COR-L47 (cell line): ENCODE measurements at regions not wholly inside any gene's neighbourhood (a gene's known extent, or its start where the extent isn't known, plus 50 kb on each side); places are given as distances from the start of the nearest gene placed in this dataset.

Source experiments
- DNase-seq: peaks from one replicate; lab custom pipeline; 2025; lab: John Stamatoyannopoulos, UW

DNA sequence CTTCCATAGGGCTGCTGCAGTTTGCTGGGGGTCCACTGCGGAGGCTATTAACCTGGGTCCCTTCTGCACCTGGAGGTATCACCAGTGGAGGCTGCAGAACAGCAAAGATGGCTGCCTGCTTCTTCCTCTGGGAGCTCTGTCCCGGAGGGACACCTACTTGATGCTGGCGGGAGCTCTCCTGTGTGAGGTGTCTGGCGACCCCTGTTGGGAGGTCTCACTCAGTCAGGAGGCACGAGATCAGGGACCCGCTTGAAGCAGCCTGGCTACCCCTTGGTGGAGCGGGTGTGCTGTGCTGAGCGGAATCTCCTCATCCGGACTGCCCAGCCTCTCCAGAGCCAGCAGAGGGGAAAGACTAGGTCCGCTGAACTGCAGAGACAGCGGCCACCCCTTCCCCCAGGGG, 56.0 kb upstream of the CTXND1 start:
- no peak for DNase-seq

DNA sequence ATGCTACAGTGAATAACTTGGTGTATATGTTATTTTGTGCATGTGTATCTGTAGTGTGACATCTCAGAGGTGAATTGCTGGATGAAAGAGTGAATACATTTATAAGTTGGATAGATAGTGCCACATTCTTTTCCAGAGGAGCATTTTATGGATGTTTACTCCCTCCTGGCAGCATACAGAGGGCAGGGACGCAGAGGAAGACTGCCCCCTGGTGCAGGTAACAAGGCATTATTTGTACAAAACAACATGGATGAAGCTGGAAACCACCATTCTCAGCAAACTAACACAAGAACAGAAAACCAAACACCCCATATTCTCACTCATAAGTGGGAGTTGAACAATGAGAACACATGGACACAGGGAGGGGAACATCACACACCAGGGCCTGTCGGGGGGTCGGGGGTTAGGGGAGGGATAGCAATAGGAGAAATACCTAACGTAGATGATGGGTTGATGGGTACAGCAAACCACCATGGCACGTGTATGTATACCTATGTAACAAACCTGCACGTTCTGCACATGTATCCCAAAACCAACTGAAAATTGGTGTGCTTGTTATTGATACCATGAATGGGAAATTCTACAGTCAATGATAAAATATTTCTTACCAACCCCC, 57.9 kb upstream of the CTXND1 start:
- peak; percentile 1 for DNase-seq

DNA sequence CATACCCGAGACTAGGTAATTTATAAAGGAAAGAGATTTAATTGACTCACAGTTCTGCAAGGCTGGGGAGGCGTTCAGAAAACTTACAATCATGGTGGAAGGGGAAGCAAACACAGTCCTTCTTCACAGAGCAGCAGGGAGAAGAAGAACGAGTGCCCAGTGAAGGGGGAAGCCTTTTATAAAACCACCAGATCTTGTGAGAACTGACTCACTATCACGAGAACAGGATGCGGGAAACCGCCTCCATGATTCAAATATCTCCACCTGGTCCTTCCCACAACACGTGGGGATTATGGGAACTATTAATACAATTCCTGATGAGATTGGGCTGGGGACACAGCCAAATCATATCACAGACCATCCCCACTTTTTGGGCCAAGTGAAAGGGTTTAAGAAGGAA, 58.8 kb upstream of the CTXND1 start:
- DNase-seq = no peak

DNA sequence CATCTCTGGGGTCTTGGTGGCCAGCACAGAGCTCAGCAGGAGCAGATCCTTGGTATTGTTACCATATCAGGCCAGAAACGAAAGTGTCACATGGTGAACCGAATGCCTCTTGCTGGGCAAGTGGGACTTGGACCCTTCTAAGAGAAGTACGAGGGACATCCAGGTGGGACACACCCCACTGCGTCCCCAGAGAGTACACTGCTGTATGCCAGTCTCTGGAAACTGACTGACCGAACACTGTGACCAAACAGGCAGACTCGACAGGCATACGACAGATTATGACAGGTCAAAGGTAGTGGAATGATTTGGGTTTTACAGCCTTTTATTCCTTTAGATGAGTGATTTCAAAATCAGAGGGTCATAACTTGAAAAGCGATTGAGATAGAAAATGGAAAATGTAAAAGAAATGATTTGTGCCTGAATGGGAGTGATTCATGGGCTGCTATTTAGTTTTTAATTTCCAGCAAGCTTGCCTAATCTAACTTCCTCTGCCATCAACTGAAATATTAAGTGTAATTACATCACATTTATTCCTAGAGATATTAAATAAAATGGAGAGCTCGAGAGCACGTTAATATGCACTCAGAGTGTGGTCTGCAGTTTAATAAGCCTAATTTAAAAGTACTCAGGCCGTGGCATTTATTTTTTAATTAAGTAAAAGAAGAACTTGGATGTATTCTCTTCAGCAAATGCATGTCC, 63.4 kb upstream of the CTXND1 start:
- DNase-seq = no peak

DNA sequence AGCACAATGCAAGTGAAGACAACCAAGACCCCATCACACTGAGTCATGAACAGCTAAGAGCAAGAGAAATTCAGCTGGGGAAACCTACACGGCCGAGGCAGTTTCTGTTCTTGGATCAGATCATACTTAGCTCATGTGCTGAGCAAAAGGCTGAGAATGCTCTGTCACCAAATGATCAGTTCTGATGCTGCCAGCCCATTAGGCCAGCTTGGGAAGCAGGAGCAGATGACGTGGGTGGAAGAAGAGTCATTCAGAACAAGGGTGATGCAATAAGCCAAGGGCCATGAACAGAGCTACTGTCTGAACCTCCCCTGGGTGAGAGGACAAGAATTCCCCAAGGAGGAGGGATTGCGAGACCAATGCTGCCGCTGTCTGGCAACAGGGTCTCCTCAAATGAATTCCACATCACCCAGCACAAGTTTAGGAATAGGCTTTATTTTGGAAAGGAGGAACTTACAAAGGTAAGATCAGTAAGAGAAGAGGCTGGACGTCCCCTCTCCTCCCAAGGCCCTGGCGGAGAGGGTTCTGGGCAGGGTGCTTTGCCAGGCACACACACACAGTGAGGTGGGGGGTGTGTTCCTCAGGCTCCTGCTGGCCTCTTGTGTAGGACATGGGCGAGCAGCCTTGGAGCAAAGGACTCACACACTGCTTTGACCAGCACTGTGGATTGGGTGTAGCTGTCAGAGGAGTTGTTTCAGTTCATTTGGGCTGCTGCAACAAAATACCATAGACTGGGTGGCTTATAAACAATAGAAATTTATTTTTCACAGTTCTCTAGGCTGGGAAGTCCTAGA, 65.6 kb upstream of the CTXND1 start:
- no peak for DNase-seq

DNA sequence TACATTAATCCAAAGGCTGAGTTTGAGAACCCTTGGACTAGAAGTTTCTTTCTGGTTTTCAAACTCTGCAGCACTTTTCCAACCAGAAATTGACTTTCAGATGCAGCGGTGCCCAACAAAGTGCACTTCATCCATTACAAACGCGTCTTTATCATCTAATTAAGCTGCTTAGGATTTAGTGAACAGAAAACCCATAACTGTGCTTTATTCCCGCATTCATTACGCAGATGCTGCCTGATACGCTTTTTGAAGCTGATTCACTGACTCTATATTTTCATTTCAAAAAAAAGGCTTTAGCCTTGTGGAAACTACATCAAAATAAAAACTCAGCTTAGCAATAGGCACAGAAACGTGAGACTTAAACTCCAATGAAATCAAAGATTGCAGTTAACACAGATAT, 69.8 kb upstream of the CTXND1 start:
- no peak for DNase-seq

DNA sequence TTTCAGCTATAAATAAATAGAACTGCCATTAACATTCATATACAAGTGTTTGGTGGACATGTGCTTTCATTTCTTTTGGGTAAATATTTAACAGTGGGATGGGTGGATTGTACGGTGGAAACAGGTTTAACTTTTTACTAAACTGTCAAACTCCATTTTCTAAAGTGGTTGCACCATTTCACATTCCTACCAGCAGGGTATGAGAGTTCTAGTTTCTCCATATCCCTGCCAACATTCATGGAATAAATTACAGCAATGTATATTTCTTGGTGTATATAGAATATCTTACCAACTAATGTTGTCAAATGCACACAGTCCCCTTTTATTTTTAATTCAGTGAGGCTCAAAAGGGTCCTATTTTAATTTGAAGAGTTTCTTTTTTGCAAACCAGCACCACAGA, 71.3 kb upstream of the CTXND1 start:
- DNase-seq = no peak

DNA sequence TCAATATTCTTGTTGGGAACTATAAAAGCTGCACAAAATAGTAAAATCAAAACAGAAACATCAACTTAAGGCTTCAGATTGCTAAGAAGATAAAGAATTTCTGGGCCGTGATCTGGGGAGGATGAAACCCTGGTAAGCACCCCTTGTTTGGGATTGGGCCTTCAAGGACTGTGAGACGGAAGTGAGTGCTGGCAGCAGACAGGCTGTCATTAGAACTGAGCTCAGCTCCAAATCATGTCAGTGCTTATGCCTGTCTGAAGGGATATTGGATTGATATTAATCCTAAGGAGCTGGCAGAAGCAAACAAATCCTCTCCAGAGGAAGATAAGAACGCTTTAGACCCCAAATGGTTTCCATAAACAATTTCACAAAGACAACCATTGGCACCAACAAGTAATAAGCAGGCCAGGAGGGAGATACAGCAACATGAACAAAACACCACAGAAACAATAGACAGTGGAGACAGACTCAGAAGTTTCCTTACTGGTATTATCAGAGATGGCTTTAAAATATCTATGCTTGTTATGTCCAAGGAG, 72.6 kb upstream of the CTXND1 start:
- DNase-seq = no peak

DNA sequence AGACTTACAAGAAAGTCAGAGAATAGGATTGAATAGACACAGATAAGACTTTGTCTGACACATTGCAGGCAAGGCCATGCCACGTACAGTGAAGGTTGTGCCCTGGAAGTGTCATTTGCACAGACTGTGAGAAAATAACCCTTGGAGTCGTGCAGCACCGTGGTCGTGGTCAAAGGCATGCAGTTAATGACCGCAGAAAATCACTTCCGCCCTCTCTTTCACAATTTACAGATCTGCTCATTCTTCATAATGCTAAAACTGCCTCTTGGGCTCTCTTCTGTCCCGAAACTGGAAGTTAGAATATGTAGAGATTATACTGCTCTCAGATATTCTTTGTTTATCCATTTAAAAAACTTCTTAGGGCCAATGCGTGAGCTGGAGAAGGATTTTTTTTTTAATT, 73.2 kb upstream of the CTXND1 start:
- no peak for DNase-seq

DNA sequence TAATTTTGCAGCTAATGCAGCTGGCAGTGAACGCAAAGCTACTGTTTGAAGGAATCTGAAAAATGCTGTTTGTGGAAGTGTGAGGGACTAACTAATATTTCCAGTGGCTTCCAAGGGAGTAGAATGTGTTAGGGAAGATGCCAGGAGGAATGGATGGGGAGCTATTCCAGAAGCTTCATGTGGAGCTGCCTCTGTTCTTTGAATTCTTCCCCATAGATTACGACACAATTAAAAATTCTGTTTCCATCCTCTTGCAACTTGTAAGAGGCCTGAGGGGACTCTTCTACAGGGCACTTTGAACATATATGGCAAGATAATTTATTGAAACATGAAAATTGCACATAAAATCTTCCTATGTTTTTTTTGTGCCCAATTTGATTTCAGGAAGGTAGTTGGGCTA, 74.3 kb upstream of the CTXND1 start:
- DNase-seq = no peak

DNA sequence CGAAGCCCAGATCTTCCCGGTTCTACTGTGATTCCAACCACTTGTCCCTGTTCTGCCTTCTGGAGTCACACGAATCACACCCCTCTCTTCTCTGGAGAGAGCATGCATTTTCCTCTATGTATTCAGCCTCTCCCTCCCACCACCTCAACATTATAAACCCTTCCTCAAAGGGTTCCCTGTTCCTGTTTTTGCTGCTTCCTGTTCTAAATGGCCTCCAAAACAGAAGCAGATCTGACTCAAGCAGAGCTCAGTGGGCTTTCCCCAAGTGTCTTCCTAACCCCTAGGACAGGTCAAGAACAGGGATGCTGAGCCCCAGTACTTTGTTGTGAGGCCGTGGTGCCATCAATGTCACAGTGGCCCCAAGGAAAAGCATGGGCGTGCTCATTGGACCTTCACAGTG, 75.7 kb upstream of the ARNT2 start:
- DNase-seq = no peak

DNA sequence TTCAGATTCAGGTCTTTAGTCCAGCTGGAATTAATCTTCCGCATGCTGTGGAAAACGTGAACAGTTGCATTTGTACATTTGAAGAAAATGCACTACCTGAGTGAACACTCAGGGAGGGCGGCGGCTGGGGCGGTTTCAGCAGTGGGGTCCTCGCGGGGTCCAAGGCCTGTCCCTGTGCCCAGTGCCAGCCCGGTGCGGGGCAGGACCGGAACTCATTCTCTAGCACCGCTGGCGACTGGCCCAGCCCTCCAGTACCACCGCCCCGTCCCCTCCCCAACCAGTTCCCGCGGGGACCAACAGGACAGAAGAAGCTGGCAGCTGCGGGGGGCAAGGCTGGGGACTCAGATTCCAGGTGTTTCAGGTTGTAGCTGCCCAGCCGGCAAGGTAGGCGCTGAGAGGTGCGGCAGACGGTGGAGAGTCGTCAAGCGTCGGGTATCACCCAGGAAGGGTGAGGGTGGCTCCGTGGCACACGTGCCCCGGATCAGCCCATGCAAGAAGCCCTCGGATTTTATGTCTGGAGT, 72.2 kb upstream of the ARNT2 start:
- DNase-seq = no peak

DNA sequence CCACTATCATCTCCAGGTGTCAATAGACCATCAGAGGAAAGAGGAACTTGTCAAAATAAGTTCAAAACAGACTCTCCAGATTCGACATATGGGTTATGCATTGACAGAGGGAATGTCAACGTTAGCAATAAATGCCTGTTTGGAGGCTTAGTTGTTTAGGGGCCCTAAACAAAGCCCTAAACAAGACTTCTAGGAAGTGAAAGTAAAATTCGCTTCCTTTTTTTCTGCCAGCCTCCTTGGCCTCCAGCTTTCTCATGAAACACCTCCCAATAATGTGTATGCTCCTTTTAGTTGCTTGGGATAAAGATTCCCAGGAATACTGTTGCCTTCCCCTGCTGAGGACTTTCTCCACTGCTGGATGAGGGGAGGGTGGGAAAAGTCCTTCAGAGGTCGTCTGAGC, 70.9 kb upstream of the ARNT2 start:
- no peak for DNase-seq

DNA sequence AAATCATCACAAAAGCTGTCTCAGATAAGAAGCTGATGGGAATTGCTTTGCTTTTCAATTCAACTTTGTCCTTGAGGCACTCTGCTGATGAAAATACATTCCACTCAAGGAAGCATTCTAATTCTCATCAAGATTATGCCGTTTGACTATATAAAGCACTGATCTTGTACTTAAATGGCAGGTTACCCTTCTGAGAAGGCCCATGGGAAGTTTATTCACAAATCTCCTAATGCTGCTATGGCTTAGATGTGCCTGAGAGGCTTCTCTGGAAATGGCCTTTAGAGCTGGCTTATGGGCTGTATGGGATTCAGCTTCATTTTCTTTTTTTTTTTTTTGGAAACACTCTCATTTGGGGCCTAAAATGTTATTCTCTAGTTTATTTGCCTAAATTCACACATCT, 69.7 kb upstream of the ARNT2 start:
- DNase-seq = no peak

DNA sequence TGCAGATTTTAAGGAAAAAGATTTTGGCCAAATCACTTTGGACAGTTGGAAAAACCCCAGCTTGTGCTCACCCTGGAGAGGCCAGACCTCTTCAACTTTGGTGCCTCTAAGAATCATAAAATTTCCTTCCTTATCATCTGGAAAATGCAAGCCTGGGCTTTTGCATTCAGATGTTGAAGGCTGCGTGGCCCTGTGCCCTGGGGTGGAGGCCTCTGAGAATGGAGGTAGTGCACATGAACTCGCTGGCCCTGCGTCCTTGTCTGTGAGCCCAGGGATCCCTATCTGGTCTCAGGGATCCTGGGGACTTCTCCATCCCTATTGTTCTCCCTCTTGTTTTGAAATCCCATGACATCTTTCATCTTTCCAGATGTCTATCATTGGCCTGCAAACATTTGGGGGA, 64.6 kb upstream of the ARNT2 start:
- DNase-seq = no peak

DNA sequence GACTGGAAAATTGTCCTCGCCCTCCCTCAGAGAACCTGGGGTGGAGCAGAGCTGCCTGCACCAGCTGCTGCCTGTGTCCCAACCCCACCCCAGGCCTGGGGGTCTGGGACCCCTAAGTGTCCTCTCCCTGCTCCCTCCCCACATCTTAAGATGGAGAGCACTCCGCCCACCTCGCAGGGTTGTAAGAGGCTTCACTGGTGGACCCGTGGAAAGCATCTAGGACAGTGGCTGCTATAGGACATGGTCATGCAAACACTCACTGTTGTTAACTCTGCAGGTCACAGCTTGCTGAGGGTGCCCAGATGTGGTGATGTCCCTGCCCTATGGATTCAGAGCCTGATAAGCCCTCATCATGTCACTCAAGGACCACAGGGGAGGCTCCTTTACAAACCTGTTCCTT, 62.0 kb upstream of the ARNT2 start:
- no peak for DNase-seq

DNA sequence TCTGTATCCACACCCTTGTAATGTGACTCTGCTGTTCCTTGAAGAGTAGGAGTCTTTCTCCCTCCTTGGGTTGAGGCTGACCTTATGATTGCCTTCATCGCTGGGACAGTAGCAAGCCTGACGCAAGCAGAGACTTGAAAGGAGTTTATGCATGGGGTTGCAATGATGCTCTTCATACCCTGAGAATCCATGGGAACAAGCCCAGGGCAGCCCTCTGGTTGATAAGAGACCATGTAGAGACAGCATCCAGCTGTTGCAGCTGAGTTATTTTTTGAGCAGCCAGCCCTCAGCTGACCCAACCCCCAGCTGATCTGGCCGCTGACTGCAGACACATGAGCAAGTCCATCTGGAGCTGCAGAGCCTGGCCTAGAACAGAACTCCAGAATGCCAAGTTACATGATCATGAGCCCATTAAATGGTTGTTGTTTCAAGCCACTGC, 60.6 kb upstream of the ARNT2 start:
- DNase-seq = no peak

DNA sequence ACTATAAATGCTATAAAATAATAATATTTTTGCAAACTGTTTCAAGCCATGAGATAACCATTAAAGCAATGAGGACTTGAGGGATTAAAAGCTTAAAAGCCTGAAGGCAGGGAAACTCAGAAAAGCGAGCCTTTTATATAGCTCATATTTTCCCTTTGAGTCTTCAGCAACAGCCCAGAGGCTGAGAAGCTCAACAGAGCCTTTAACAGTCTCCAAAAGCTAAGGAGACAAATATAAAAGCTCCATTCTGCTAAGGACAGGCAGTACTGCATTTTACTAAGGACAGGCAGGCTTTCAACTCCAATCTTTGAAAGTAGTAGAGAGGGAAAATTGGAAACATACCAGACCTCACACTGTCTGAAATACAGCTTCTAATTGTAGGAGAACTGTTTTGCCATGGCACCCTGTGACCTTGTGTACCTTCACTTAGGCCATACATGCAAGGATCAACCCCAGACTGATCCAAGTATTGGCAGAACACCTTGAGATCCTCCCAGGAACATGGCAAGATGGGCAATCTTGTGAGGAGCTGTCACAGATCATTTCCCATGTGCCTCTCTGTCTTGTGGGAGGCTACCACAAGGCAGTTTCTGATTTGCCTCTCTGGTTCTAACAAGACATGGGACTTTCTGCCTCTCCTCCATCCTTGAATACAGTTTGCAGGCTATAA, 53.1 kb upstream of the ARNT2 start:
- DNase-seq = no peak
